ENCODE measurements at regions not wholly inside any gene's neighbourhood (a gene's known extent, or its start where the extent isn't known, plus 50 kb on each side); places are given as distances from the start of the nearest gene placed in this dataset.

- TF ChIP-seq POLR2A (IDR thresholded peaks at IDR 0.05; ENCODE audit: low read length) (no peak), GATA1 (IDR thresholded peaks at IDR 0.05; ENCODE audit: low read depth, low read length) (no peak)
These were observed 118.8 kb upstream of the VIPR2 start for GRCh38 chr7:159263430-159263829.

Measured in erythroblast (primary cell).